CD4-positive, alpha-beta T cell (primary cell): ENCODE measurements at regions not wholly inside any gene's neighbourhood (a gene's known extent, or its start where the extent isn't known, plus 50 kb on each side); places are given as distances from the start of the nearest gene placed in this dataset.

Experiments used
- ATAC-seq: fragments of 200-7000 bp; cut with Tn5 transposase; one replicate; pipeline ENCODE4 v1.10.0; 2022; ENCODE audit warnings: mild to moderate bottlenecking; ENCODE audit not compliant: poor library complexity
- CTCF ChIA-PET: fragments of 350-600 bp; sonication (Branson Sonifier 250); formaldehyde crosslinking; loops from one replicate; lab custom pipeline; 2021; ENCODE audit warnings: antibody characterized with exemption, inconsistent platforms; lab: Charles Lee
- POLR2A ChIA-PET: fragments of 350-600 bp; sonication (Branson Sonifier 250); formaldehyde crosslinking; loops from one replicate; lab custom pipeline; 2021; ENCODE audit warnings: antibody characterized with exemption, inconsistent platforms; lab: Charles Lee
- DNase-seq, 14 experiments: peaks; one replicate each; pipeline ENCODE4 v3.0.0-alpha.2; 2013 to 2020; ENCODE audit warnings: mixed read lengths in 2 of 14
- H3K27ac ChIP-seq, 2 donors: one replicate each; pipeline versions ENCODE4 v1.5.1 to v1.7.0; 2013; ENCODE audit warnings: low read length in 2 of 2, low read depth in 1 of 2, mild to moderate bottlenecking in 1 of 2
- H3K27me3 ChIP-seq, 2 experiments: 1 replicate in 1 of 2; 2 replicates in 1 of 2; pipeline versions ENCODE4 v1.6.1 to v1.7.0; 2013; ENCODE audit warnings: low read length in 2 of 2, control low read depth in 1 of 2, mild to moderate bottlenecking in 1 of 2, moderate library complexity in 1 of 2; ENCODE audit not compliant: insufficient read depth in 2 of 2, control insufficient read depth in 1 of 2
- H3K36me3 ChIP-seq: one replicate; pipeline ENCODE4 v1.6.1; 2013; ENCODE audit warnings: low read length, control low read depth; ENCODE audit not compliant: insufficient read depth
- H3K4me1 ChIP-seq: one replicate; pipeline ENCODE4 v1.6.1; 2013; ENCODE audit warnings: low read length, control low read depth; ENCODE audit not compliant: insufficient read depth
- H3K4me3 ChIP-seq: one replicate; pipeline ENCODE4 v1.5.1; 2013; ENCODE audit warnings: mild to moderate bottlenecking, low read length, moderate library complexity
- H3K9me3 ChIP-seq, 2 experiments: 1 replicate in 1 of 2; 2 replicates in 1 of 2; pipeline versions ENCODE4 v1.6.1 to v1.7.0; 2013; ENCODE audit warnings: low read length in 2 of 2, mild to moderate bottlenecking in 2 of 2, control low read depth in 1 of 2, moderate library complexity in 1 of 2; ENCODE audit not compliant: control insufficient read depth in 1 of 2, insufficient read depth in 1 of 2
- H3K27ac Mint-ChIP-seq: one replicate; pipeline ENCODE4 v1.8.0; 2020; ENCODE audit warnings: mixed read lengths
- H3K27me3 Mint-ChIP-seq: one replicate; pipeline ENCODE4 v1.8.0; 2021; ENCODE audit warnings: mixed read lengths
- H3K36me3 Mint-ChIP-seq: one replicate; pipeline ENCODE4 v1.8.0; 2021; ENCODE audit warnings: low read depth, mixed read lengths
- H3K4me1 Mint-ChIP-seq: one replicate; pipeline ENCODE4 v1.8.0; 2021; ENCODE audit warnings: low read depth, mixed read lengths
- H3K4me3 Mint-ChIP-seq: one replicate; pipeline ENCODE4 v1.8.0; 2020; ENCODE audit warnings: mild to moderate bottlenecking, mixed read lengths
- H3K9me3 Mint-ChIP-seq: one replicate; pipeline ENCODE4 v1.8.0; 2020; ENCODE audit warnings: mixed read lengths
- CTCF ChIP-seq: fragments of 200-600 bp; IDR thresholded peaks from one replicate; pipeline ENCODE4 v1.8.0; 2022; ENCODE audit warnings: antibody characterized with exemption, mild to moderate bottlenecking
- intact Hi-C, 2 experiments: fragments of 100-400 bp; cut with DNase I in 1 of 2; cut with micrococcal nuclease in 1 of 2; formaldehyde crosslinking; loops; one replicate each; pipeline versions ENCODE4 v1.15.1 to v1.9.0; 2023 to 2025; cut with DNase I, micrococcal nuclease

GRCh38 chr18:60209042-60209441 is 163.5 kb downstream of the MC4R start:
- DNase-seq (no peak), ATAC-seq (no peak)
- Histone ChIP-seq H3K9me3 (no peaks in the 10 kb centered on the region), H3K27me3 (no peaks in the 10 kb centered on the region), H3K27ac (no peak overlapping the region), H3K4me3 (no peak overlapping the region), H3K36me3 (no peaks in the 10 kb centered on the region), H3K4me1 (no peaks in the 10 kb centered on the region)
- Mint-ChIP-seq H3K4me3 (no peak overlapping the region), H3K27ac (no peak overlapping the region), H3K36me3 (no peaks in the 10 kb centered on the region), H3K4me1 (no peaks in the 10 kb centered on the region), H3K27me3 (no peaks in the 10 kb centered on the region), H3K9me3 (no peaks in the 10 kb centered on the region)
- intact Hi-C loops = no loop called here
- TF ChIP-seq CTCF = no peak
- ChIA-PET CTCF (no interaction called here), POLR2A (no interaction called here)

- Histone ChIP-seq H3K4me1 (no peaks in the 10 kb centered on the region), H3K4me3 (no peak overlapping the region), H3K9me3 (peaks cover 0 to 4% of the 10 kb centered on the region in 2 experiments), H3K27ac (no peak overlapping the region), H3K36me3 (no peaks in the 10 kb centered on the region), H3K27me3 (no peaks in the 10 kb centered on the region)
- no peaks in the 10 kb centered on the region for H3K9me3 Mint-ChIP-seq
- H3K27ac Mint-ChIP-seq = no peak overlapping the region
- no peaks in the 10 kb centered on the region for H3K4me1 Mint-ChIP-seq
- intact Hi-C loops = no loop called here
- ATAC-seq (no peak), DNase-seq (no peak)
- H3K36me3 Mint-ChIP-seq = no peaks in the 10 kb centered on the region
- no peak overlapping the region for H3K4me3 Mint-ChIP-seq
- CTCF ChIA-PET = no interaction called here
- no peaks in the 10 kb centered on the region for H3K27me3 Mint-ChIP-seq
- no peak for TF ChIP-seq CTCF
- POLR2A ChIA-PET = no interaction called here
These were observed 169.9 kb downstream of the MC4R start for GRCh38 chr18:60202708-60203107.

- H3K4me1 ChIP-seq = no peaks in the 10 kb centered on the region
- H3K4me1 Mint-ChIP-seq = no peaks in the 10 kb centered on the region
- ATAC-seq (no peak), DNase-seq (no peak)
- no peak overlapping the region for H3K27ac Mint-ChIP-seq
- peaks cover 0 to 4% of the 10 kb centered on the region in 2 experiments for H3K9me3 ChIP-seq
- no peak overlapping the region for H3K4me3 ChIP-seq
- no peaks in the 10 kb centered on the region for H3K27me3 Mint-ChIP-seq
- intact Hi-C loops = no loop called here
- H3K4me3 Mint-ChIP-seq = no peak overlapping the region
- no peak for TF ChIP-seq CTCF
- H3K36me3 ChIP-seq = no peaks in the 10 kb centered on the region
- no peak overlapping the region for H3K27ac ChIP-seq
- ChIA-PET CTCF (no interaction called here), POLR2A (no interaction called here)
- no peaks in the 10 kb centered on the region for H3K9me3 Mint-ChIP-seq
- H3K36me3 Mint-ChIP-seq = no peaks in the 10 kb centered on the region
- no peaks in the 10 kb centered on the region for H3K27me3 ChIP-seq
These were observed 172.0 kb downstream of the MC4R start for GRCh38 chr18:60200558-60200957.
